A673 (cell line): ENCODE measurements at regions not wholly inside any gene's neighbourhood (a gene's known extent, or its start where the extent isn't known, plus 50 kb on each side); places are given as distances from the start of the nearest gene placed in this dataset.

Experiments used
- BruUV-seq: library from RNA; stranded (reverse); fragments of 400-500 nt; replicated peaks from 2 replicates; lab custom pipeline; 2021; lab: Mats Ljungman, UMichigan
- CTCF ChIA-PET: fragments of 300-600 bp; sonication (Branson Sonifier 250); formaldehyde crosslinking; loops from one replicate; lab custom pipeline; 2022; ENCODE audit warnings: antibody characterized with exemption; lab: Charles Lee
- POLR2A ChIA-PET: fragments of 300-600 bp; sonication (Branson Sonifier 250); formaldehyde crosslinking; loops from one replicate; lab custom pipeline; 2022; ENCODE audit warnings: antibody characterized with exemption; ENCODE audit not compliant: low non-redundant PET; lab: Charles Lee
- DNase-seq: peaks from one replicate; pipeline ENCODE4 v3.0.0-alpha.2; 2015; ENCODE audit warnings: low spot score
- H3K27ac ChIP-seq: fragments of 200-600 bp; sonication (generic); 2 replicates; pipeline ENCODE4 v1.5.1; 2016; ENCODE audit warnings: mixed run types, low read depth, mild to moderate bottlenecking, mixed read lengths, antibody characterized with exemption, low read length; ENCODE audit not compliant: poor library complexity, severe bottlenecking
- H3K27me3 ChIP-seq: fragments of 200-600 bp; sonication (generic); replicated peaks from 2 replicates; pipeline ENCODE4 v1.6.1; 2017; ENCODE audit warnings: mixed run types, low read depth, mild to moderate bottlenecking, mixed read lengths, antibody characterized with exemption, low read length; ENCODE audit not compliant: insufficient read depth, poor library complexity
- H3K36me3 ChIP-seq: fragments of 200-600 bp; sonication (generic); 2 replicates; pipeline ENCODE4 v1.6.1; 2016; ENCODE audit warnings: mixed run types, mild to moderate bottlenecking, mixed read lengths, antibody characterized with exemption, low read length; ENCODE audit not compliant: insufficient read depth, poor library complexity, severe bottlenecking
- H3K4me1 ChIP-seq: fragments of 200-600 bp; sonication (generic); 2 replicates; pipeline ENCODE4 v1.6.1; 2017; ENCODE audit warnings: mixed run types, mild to moderate bottlenecking, mixed read lengths, antibody characterized with exemption, low read length; ENCODE audit not compliant: insufficient read depth, poor library complexity, severe bottlenecking
- H3K4me3 ChIP-seq: fragments of 200-600 bp; sonication (generic); 2 replicates; pipeline ENCODE4 v1.5.1; 2016; ENCODE audit warnings: low read depth, mixed run types, mild to moderate bottlenecking, mixed read lengths, low read length; ENCODE audit not compliant: poor library complexity, severe bottlenecking
- H3K9me3 ChIP-seq: fragments of 200-600 bp; sonication (generic); 2 replicates; pipeline ENCODE4 v1.6.1; 2016; ENCODE audit warnings: mixed run types, low read depth, mild to moderate bottlenecking, mixed read lengths, antibody characterized with exemption, low read length; ENCODE audit not compliant: poor library complexity, severe bottlenecking
- CTCF ChIP-seq: fragments of 300-800, 200-600 bp; sonication (generic); conservative IDR thresholded peaks from 2 replicates; pipeline ENCODE4 v1.5.1; 2017; ENCODE audit warnings: low read depth, mild to moderate bottlenecking, antibody characterized with exemption, low read length, moderate library complexity, mixed read lengths
- EZH2 ChIP-seq: fragments of 200-600 bp; sonication (generic); IDR thresholded peaks from 2 replicates; pipeline ENCODE4 v1.6.1; 2017; ENCODE audit warnings: borderline replicate concordance, low read depth, mild to moderate bottlenecking, mixed read lengths, antibody characterized with exemption, low read length; ENCODE audit not compliant: poor library complexity, severe bottlenecking
- intact Hi-C: fragments of 100-400 bp; cut with micrococcal nuclease; formaldehyde crosslinking; loops from one replicate; pipeline ENCODE4 v1.10.0; 2022; ENCODE audit not compliant: unreplicated experiment

DNA sequence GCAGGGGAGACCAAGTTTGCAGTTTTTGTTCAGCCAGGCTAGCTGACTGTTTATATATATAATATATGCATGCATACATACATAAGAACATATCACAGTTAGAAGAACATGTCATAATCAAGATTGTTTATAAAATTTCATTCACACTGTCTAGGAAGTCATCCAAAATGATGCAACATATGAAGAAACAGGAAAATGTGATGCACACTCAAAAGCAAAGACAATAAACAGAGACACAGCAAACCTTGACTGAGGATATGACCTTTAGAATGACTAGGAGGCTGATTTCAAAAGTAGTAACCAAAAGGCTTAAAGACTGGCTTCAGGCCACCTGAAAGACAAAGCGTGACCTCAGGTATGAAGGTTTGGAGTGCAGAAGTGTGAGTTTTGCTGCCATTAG is 166.2 kb upstream of the NDN start:
- H3K27ac ChIP-seq, result no peak overlapping the region
- no TSS peak for BruUV-seq
- H3K4me1 ChIP-seq, result no peaks in the 10 kb centered on the region
- no peak for DNase-seq
- H3K36me3 ChIP-seq, result no peaks in the 10 kb centered on the region
- H3K27me3 ChIP-seq, result no peaks in the 10 kb centered on the region
- intact Hi-C loops, result loop anchor here (10.0 kb wide), 1 partner anchor 208 kb away; the partner anchor contains the start of gene MAGEL2
- no peak for TF ChIP-seq EZH2
- no peak for TF ChIP-seq CTCF
- peaks cover 51% of the 10 kb centered on the region for H3K9me3 ChIP-seq
- H3K4me3 ChIP-seq, result no peak overlapping the region
- ChIA-PET CTCF (no interaction called here), POLR2A (no interaction called here)

DNA sequence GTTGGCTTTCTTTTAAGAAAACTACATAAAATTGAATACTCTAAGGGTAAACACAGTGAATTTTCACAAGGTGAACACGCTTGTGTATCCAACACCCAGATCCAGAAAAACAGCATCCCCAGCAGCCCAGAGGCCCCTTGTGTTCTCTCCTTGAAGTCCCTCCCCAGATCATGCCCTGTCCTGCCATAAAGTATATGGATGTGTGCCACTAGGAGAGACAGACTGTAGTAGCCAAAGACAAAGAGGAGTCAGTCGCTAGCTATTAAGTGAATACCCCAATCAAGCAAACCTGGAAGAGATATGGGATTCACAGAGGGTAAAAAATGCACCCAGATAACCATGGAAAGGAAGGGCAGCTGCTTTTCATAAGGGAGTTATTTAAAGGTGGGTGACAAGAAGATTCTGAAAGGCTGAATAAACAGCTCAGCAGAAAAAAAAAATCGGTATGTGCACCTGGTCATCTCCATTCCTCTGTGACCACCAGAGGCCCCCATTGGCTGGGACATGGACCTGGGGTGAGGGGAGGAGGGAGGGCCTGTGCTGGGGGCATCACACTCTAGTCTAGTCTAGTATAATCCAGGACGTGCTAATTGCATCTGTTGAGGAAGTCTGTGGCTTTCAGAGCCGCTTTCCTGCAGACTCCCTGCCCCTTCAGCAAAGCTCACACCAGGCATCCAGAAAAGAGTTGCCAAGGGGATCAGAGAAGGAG is 167.3 kb upstream of the NDN start:
- Histone ChIP-seq H3K4me1 (no peaks in the 10 kb centered on the region), H3K36me3 (no peaks in the 10 kb centered on the region), H3K27me3 (no peaks in the 10 kb centered on the region), H3K9me3 (peaks cover 48% of the 10 kb centered on the region), H3K27ac (no peak overlapping the region), H3K4me3 (no peak overlapping the region)
- TF ChIP-seq CTCF (no peak), EZH2 (no peak)
- no TSS peak for BruUV-seq
- DNase-seq, result no peak
- CTCF ChIA-PET, result no interaction called here
- intact Hi-C loops, result loop anchor here (10.0 kb wide), 1 partner anchor 210 kb away; the partner anchor contains the start of gene MAGEL2
- POLR2A ChIA-PET, result no interaction called here

DNA sequence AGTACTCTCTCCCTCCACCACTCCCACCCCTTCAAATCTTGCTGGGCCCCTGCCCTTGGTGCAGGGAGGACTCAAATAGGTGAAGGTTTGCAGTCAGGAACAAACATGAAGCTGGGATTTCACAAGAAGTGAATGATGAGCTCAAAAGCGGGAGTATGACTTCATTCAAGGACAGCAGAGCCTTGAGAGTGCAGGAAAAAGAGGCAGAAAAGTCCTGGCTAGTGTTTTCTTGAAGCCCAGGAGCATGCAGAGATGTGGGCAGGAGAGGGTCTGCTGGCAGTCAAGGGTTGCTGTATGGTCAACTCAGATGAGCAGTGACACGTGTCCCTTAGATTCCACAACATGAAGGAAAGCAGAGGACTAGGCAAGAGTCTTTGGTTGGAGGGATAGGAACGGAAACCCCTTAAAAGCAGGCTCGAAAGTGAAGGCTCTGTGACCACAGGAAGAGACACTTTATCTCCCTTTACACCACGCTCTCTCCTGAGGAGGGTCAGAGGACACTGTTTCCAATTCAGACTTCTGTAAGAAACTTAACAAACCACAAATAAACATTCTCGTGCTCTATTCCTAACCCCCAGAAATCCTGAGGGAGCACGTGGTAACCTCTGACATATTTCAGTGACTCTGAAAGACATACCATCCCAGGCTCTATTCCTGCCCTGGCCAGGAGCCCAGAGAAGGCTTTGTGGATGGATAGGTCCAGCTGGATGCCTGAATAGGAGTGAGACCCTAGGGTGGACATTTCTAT is 168.0 kb upstream of the NDN start:
- no TSS peak for BruUV-seq
- POLR2A ChIA-PET, result no interaction called here
- Histone ChIP-seq H3K4me3 (no peak overlapping the region), H3K36me3 (no peaks in the 10 kb centered on the region), H3K9me3 (peaks cover 43% of the 10 kb centered on the region), H3K4me1 (no peaks in the 10 kb centered on the region), H3K27ac (no peak overlapping the region), H3K27me3 (no peaks in the 10 kb centered on the region)
- TF ChIP-seq CTCF (no peak), EZH2 (no peak)
- no peak for DNase-seq
- CTCF ChIA-PET, result no interaction called here
- intact Hi-C loops, result loop anchor here (10.0 kb wide), 1 partner anchor 210 kb away; the partner anchor contains the start of gene MAGEL2
